Naive thymus-derived CD8-positive, alpha-beta T cell (primary cell): ENCODE measurements at regions not wholly inside any gene's neighbourhood (a gene's known extent, or its start where the extent isn't known, plus 50 kb on each side); places are given as distances from the start of the nearest gene placed in this dataset.

Experiments used
- ATAC-seq, 2 donors: fragments of 150-1000 bp; cut with Tn5 transposase in 1 of 2; sonication (Bioruptor Pico), chemical (Tn5 transposase) in 1 of 2; 1 replicate in 1 of 2; 2 replicates in 1 of 2; pipeline ENCODE4 v1.10.0; 2021; ENCODE audit warnings: mild to moderate bottlenecking in 2 of 2, moderate library complexity in 2 of 2
- POLR2A ChIA-PET: fragments of 350-600 bp; sonication (Branson Sonifier 250); formaldehyde crosslinking; loops from one replicate; lab custom pipeline; 2021; ENCODE audit warnings: antibody characterized with exemption; lab: Charles Lee
- DNase-seq, 10 donors: peaks; one replicate each; pipeline versions ENCODE4 v3.0.0 to v3.0.0-alpha.2; 2020 to 2022
- H3K27ac Mint-ChIP-seq, 10 donors: one replicate each; pipeline ENCODE4 v1.8.0; 2020 to 2022; ENCODE audit warnings: mild to moderate bottlenecking in 10 of 10, mixed read lengths in 10 of 10, moderate library complexity in 4 of 10, inconsistent platforms in 1 of 10
- H3K27me3 Mint-ChIP-seq, 5 donors: one replicate each; pipeline ENCODE4 v1.8.0; 2021 to 2022; ENCODE audit warnings: mixed read lengths in 5 of 5
- H3K36me3 Mint-ChIP-seq, 3 donors: one replicate each; pipeline ENCODE4 v1.8.0; 2020 to 2022; ENCODE audit warnings: mixed read lengths in 3 of 3, mild to moderate bottlenecking in 2 of 3, inconsistent platforms in 1 of 3
- H3K4me1 Mint-ChIP-seq, 4 donors: one replicate each; pipeline ENCODE4 v1.8.0; 2021 to 2022; ENCODE audit warnings: mixed read lengths in 4 of 4
- H3K4me3 Mint-ChIP-seq, 10 donors: one replicate each; pipeline ENCODE4 v1.8.0; 2020 to 2022; ENCODE audit warnings: mild to moderate bottlenecking in 10 of 10, mixed read lengths in 10 of 10, moderate library complexity in 6 of 10, inconsistent platforms in 1 of 10
- H3K9me3 Mint-ChIP-seq, 9 donors: one replicate each; pipeline ENCODE4 v1.8.0; 2020 to 2022; ENCODE audit warnings: mixed read lengths in 9 of 9, mild to moderate bottlenecking in 3 of 9, inconsistent platforms in 1 of 9, moderate library complexity in 1 of 9

GRCh38 chr3:15882577-15882976 lies 84.8 kb upstream of the ANKRD28 start:
- H3K36me3 Mint-ChIP-seq: peaks cover 0 to 14% (median 7%) of the 10 kb centered on the region in 3 donors
- H3K9me3 Mint-ChIP-seq: peaks cover 0 to 19% (median 2%) of the 10 kb centered on the region in 9 donors
- peaks cover 0 to 4% (median 0%) of the 10 kb centered on the region in 5 donors for H3K27me3 Mint-ChIP-seq
- POLR2A ChIA-PET: no interaction called here
- H3K4me3 Mint-ChIP-seq: no peak overlapping the region
- H3K27ac Mint-ChIP-seq: no peak overlapping the region
- no peak for ATAC-seq
- DNase-seq: no peak
- H3K4me1 Mint-ChIP-seq: no peaks in the 10 kb centered on the region

GRCh38 chr3:15884132-15884531 lies 86.4 kb upstream of the ANKRD28 start:
- no peak overlapping the region for H3K4me3 Mint-ChIP-seq
- peaks cover 0 to 19% (median 2%) of the 10 kb centered on the region in 9 donors for H3K9me3 Mint-ChIP-seq

GRCh38 chr3:15886521-15886920 lies 88.7 kb upstream of the ANKRD28 start:
- POLR2A ChIA-PET: no interaction called here
- Mint-ChIP-seq H3K36me3 (peaks cover 0 to 14% (median 9%) of the 10 kb centered on the region in 3 donors), H3K27ac (no peak overlapping the region), H3K4me1 (no peaks in the 10 kb centered on the region), H3K9me3 (peaks cover 0 to 19% (median 5%) of the 10 kb centered on the region in 9 donors), H3K27me3 (peaks cover 0 to 4% (median 2%) of the 10 kb centered on the region in 5 donors), H3K4me3 (no peak overlapping the region)
- ATAC-seq (no peak), DNase-seq (no peak)

More at GRCh38 chr3:15884132-15884531, 86.4 kb upstream of the ANKRD28 start:
- POLR2A ChIA-PET: no interaction called here
- H3K4me1 Mint-ChIP-seq: no peaks in the 10 kb centered on the region
- ATAC-seq (no peak), DNase-seq (no peak)
- H3K27me3 Mint-ChIP-seq: peaks cover 0 to 4% (median 0%) of the 10 kb centered on the region in 5 donors
- H3K27ac Mint-ChIP-seq: no peak overlapping the region
- peaks cover 0 to 14% (median 9%) of the 10 kb centered on the region in 3 donors for H3K36me3 Mint-ChIP-seq

- H3K4me3 Mint-ChIP-seq: no peak overlapping the region
- no peak for DNase-seq
- H3K27me3 Mint-ChIP-seq: peaks cover 0 to 4% (median 2%) of the 10 kb centered on the region in 5 donors
- H3K4me1 Mint-ChIP-seq: no peaks in the 10 kb centered on the region
- H3K36me3 Mint-ChIP-seq: peaks cover 0 to 14% (median 9%) of the 10 kb centered on the region in 3 donors
- H3K27ac Mint-ChIP-seq: no peak overlapping the region
- no peak for ATAC-seq
- H3K9me3 Mint-ChIP-seq: peaks cover 0 to 19% (median 5%) of the 10 kb centered on the region in 9 donors
- POLR2A ChIA-PET: no interaction called here
Measured at GRCh38 chr3:15887261-15887660, 89.5 kb upstream of the ANKRD28 start.

GRCh38 chr3:15889936-15890335 lies 92.2 kb upstream of the ANKRD28 start:
- Mint-ChIP-seq H3K27ac (no peak overlapping the region), H3K27me3 (peaks cover 0 to 2% (median 2%) of the 10 kb centered on the region in 5 donors), H3K4me3 (no peak overlapping the region), H3K4me1 (no peaks in the 10 kb centered on the region), H3K9me3 (peaks cover 0 to 19% (median 5%) of the 10 kb centered on the region in 9 donors), H3K36me3 (peaks cover 0 to 14% (median 9%) of the 10 kb centered on the region in 3 donors)
- DNase-seq (no peak), ATAC-seq (no peak)
- POLR2A ChIA-PET: no interaction called here

- DNase-seq (no peak), ATAC-seq (no peak)
- POLR2A ChIA-PET: interaction anchor here (0.6 kb wide), 1 partner anchor 10 kb away, joined by 4 read pairs; no protein-coding TSS in a partner anchor
- H3K27ac Mint-ChIP-seq: no peak overlapping the region
- peaks cover 0 to 4% (median 1%) of the 10 kb centered on the region in 9 donors for H3K9me3 Mint-ChIP-seq
- peaks cover 0 to 2% (median 0%) of the 10 kb centered on the region in 3 donors for H3K36me3 Mint-ChIP-seq
- H3K4me3 Mint-ChIP-seq: no peak overlapping the region
- H3K27me3 Mint-ChIP-seq: peaks cover 0 to 2% (median 0%) of the 10 kb centered on the region in 5 donors
- no peaks in the 10 kb centered on the region for H3K4me1 Mint-ChIP-seq
Measured at GRCh38 chr3:15892311-15893227, 94.8 kb upstream of the ANKRD28 start.

- no peaks in the 10 kb centered on the region for H3K36me3 Mint-ChIP-seq
- H3K4me3 Mint-ChIP-seq: no peak overlapping the region
- H3K27me3 Mint-ChIP-seq: peaks cover 0 to 2% (median 0%) of the 10 kb centered on the region in 5 donors
- ATAC-seq: no peak
- DNase-seq: no peak
- POLR2A ChIA-PET: interaction anchor here (0.7 kb wide), 1 partner anchor 8 kb away, joined by 3 read pairs; no protein-coding TSS in a partner anchor
- H3K27ac Mint-ChIP-seq: no peak overlapping the region
- peaks cover 0 to 4% (median 0%) of the 10 kb centered on the region in 9 donors for H3K9me3 Mint-ChIP-seq
- no peaks in the 10 kb centered on the region for H3K4me1 Mint-ChIP-seq
Measured at GRCh38 chr3:15894382-15894781, 96.6 kb upstream of the ANKRD28 start.

GRCh38 chr3:15896500-15896899 lies 98.7 kb upstream of the ANKRD28 start:
- DNase-seq (no peak), ATAC-seq (no peak)
- POLR2A ChIA-PET: no interaction called here
- Mint-ChIP-seq H3K27me3 (no peaks in the 10 kb centered on the region), H3K9me3 (peaks cover 0 to 4% (median 0%) of the 10 kb centered on the region in 9 donors), H3K4me3 (no peak overlapping the region), H3K27ac (peak overlapping the region in 1 of 10 donors; percentile 43), H3K4me1 (no peaks in the 10 kb centered on the region), H3K36me3 (no peaks in the 10 kb centered on the region)

- no peak overlapping the region for H3K27ac Mint-ChIP-seq
- peaks cover 0 to 4% (median 0%) of the 10 kb centered on the region in 9 donors for H3K9me3 Mint-ChIP-seq
- POLR2A ChIA-PET: interaction anchor here (0.6 kb wide), 1 partner anchor 39 kb away, joined by 3 read pairs; no protein-coding TSS in a partner anchor
- no peaks in the 10 kb centered on the region for H3K27me3 Mint-ChIP-seq
- H3K4me3 Mint-ChIP-seq: no peak overlapping the region
- ATAC-seq: no peak
- no peaks in the 10 kb centered on the region for H3K4me1 Mint-ChIP-seq
- DNase-seq: no peak
- H3K36me3 Mint-ChIP-seq: no peaks in the 10 kb centered on the region
Measured at GRCh38 chr3:15899388-15899787, 101.6 kb upstream of the ANKRD28 start.

- Mint-ChIP-seq H3K4me3 (no peak overlapping the region), H3K4me1 (no peaks in the 10 kb centered on the region), H3K27me3 (no peaks in the 10 kb centered on the region), H3K36me3 (no peaks in the 10 kb centered on the region), H3K9me3 (peaks cover 0 to 3% (median 0%) of the 10 kb centered on the region in 9 donors), H3K27ac (no peak overlapping the region)
- POLR2A ChIA-PET: interaction anchor here (0.9 kb wide), 1 partner anchor 9 kb away, joined by 3 read pairs; no protein-coding TSS in a partner anchor
- DNase-seq: no peak
- no peak for ATAC-seq
Measured at GRCh38 chr3:15903164-15903563, 105.4 kb upstream of the ANKRD28 start.

GRCh38 chr3:15903759-15904720 lies 106.3 kb upstream of the ANKRD28 start:
- ATAC-seq (no peak), DNase-seq (no peak)
- H3K4me3 Mint-ChIP-seq: no peak overlapping the region
- no peaks in the 10 kb centered on the region for H3K36me3 Mint-ChIP-seq
- no peaks in the 10 kb centered on the region for H3K4me1 Mint-ChIP-seq
- H3K9me3 Mint-ChIP-seq: peaks cover 0 to 8% (median 0%) of the 10 kb centered on the region in 9 donors
- POLR2A ChIA-PET: no interaction called here
- no peak overlapping the region for H3K27ac Mint-ChIP-seq
- H3K27me3 Mint-ChIP-seq: no peaks in the 10 kb centered on the region

GRCh38 chr3:15905041-15905440 lies 107.3 kb upstream of the ANKRD28 start:
- no peak for ATAC-seq
- Mint-ChIP-seq H3K4me1 (no peaks in the 10 kb centered on the region), H3K4me3 (no peak overlapping the region), H3K27me3 (peaks cover 0 to 2% (median 0%) of the 10 kb centered on the region in 5 donors), H3K36me3 (no peaks in the 10 kb centered on the region), H3K27ac (no peak overlapping the region), H3K9me3 (peaks cover 0 to 11% (median 3%) of the 10 kb centered on the region in 9 donors)
- DNase-seq: no peak
- POLR2A ChIA-PET: no interaction called here
